ENCODE measurements at regions not wholly inside any gene's neighbourhood (a gene's known extent, or its start where the extent isn't known, plus 50 kb on each side); places are given as distances from the start of the nearest gene placed in this dataset.

- CTCF ChIA-PET, result no interaction called here
Measured at GRCh38 chr9:28317745-28318144, 744.5 kb upstream of the C9orf72 start.

More at GRCh38 chr9:28317745-28318144, 744.5 kb upstream of the C9orf72 start:
- H3K23ac ChIP-seq (ENCODE audit: low read depth, low read length), result no peak overlapping the region
- no peaks in the 10 kb centered on the region for H4K20me1 ChIP-seq (ENCODE audit: insufficient read depth, low read length)
- no peaks in the 10 kb centered on the region for H3K27me3 ChIP-seq (ENCODE audit: control insufficient read depth, insufficient read depth, low read length)
- DNase-seq (no peak), ATAC-seq (ENCODE audit: low read depth) (no peak)
- no peak overlapping the region for H4K8ac ChIP-seq (ENCODE audit: low read depth in 2 of 2, low read length in 2 of 2)
- no peak overlapping the region for H2BK120ac ChIP-seq (ENCODE audit: low read depth, low read length)
- no peak for TF ChIP-seq POLR2A (IDR thresholded peaks at IDR 0.05; ENCODE audit: low read depth, low read length)
- TF ChIP-seq CHD1 (IDR thresholded peaks at IDR 0.05; ENCODE audit: low read depth, low read length), result no peak
- TF ChIP-seq SMC3 (IDR thresholded peaks at IDR 0.05; ENCODE audit: low read depth, low read length), result no peak
- no peak for TF ChIP-seq MAZ (IDR thresholded peaks at IDR 0.05; ENCODE audit: borderline replicate concordance, low read depth, low read length)
- TF ChIP-seq RAD21 (IDR thresholded peaks at IDR 0.05; ENCODE audit: low read length), result no peak
- no peak for TF ChIP-seq FOS (IDR thresholded peaks at IDR 0.05; ENCODE audit: low read depth, low read length)
- TF ChIP-seq USF2 (IDR thresholded peaks at IDR 0.05; ENCODE audit: low read depth, low read length), result no peak
- no peak for TF ChIP-seq CEBPB (IDR thresholded peaks at IDR 0.05; ENCODE audit: low read depth, low read length)
- no peak for TF ChIP-seq MAFK (IDR thresholded peaks at IDR 0.05; ENCODE audit: low read depth, low read length)
- no peak for TF ChIP-seq RFX5 (IDR thresholded peaks at IDR 0.05; ENCODE audit: low read depth, low read length)
- TF ChIP-seq RCOR1 (IDR thresholded peaks at IDR 0.05; ENCODE audit: insufficient replicate concordance, low read length), result no peak
- TF ChIP-seq ELK1 (IDR thresholded peaks at IDR 0.05; ENCODE audit: borderline replicate concordance, low read depth, low read length), result no peak
- no peak overlapping the region for H2BK20ac ChIP-seq (ENCODE audit: low read depth, low read length)
- BruUV-seq (replicated peaks), result no TSS peak
- intact Hi-C loops (cut with micrococcal nuclease), result no loop called here
- H2BK5ac ChIP-seq (ENCODE audit: low read depth, low read length, poor library complexity, severe bottlenecking), result no peak overlapping the region
- no peak overlapping the region for H3K9ac ChIP-seq (ENCODE audit: low read depth, low read length)
- no peak overlapping the region for H3K4me2 ChIP-seq (ENCODE audit: low read depth, low read length)
- H3K36me3 ChIP-seq (ENCODE audit: control insufficient read depth, insufficient read depth, low read length), result no peaks in the 10 kb centered on the region
- H3K56ac ChIP-seq (ENCODE audit: extremely low read depth, insufficient read depth, low read length), result no peak overlapping the region
- POLR2A ChIA-PET (ENCODE audit: unreplicated experiment), result no interaction called here
- H2AFZ ChIP-seq (replicated peaks; ENCODE audit: low read length, poor library complexity), result no peak overlapping the region
- no peaks in the 10 kb centered on the region for H3K9me3 ChIP-seq (ENCODE audit: control insufficient read depth, insufficient read depth, low read length)
- no peak overlapping the region for H4K5ac ChIP-seq (ENCODE audit: low read depth, low read length)
- no peak overlapping the region for H4K91ac ChIP-seq (ENCODE audit: insufficient read depth, low read depth, low read length)
- H3K79me1 ChIP-seq (ENCODE audit: low read depth in 1 of 2, low read length in 2 of 2), result no peaks in the 10 kb centered on the region
- no peak overlapping the region for H3K18ac ChIP-seq (ENCODE audit: low read depth, low read length)
- H3K4me1 ChIP-seq (ENCODE audit: control insufficient read depth, insufficient read depth, low read length), result no peaks in the 10 kb centered on the region
- no CpG with 5 or more reads among the region's 1 CpG for WGBS, 2 experiments (ENCODE audit: extremely low coverage in 2 of 2, insufficient read length in 1 of 2)
- no peak overlapping the region for H3K14ac ChIP-seq (replicated peaks; ENCODE audit: low read depth, low read length)
- H3K9me1 ChIP-seq (ENCODE audit: insufficient read depth, low read length), result no peaks in the 10 kb centered on the region
- H2AK5ac ChIP-seq (ENCODE audit: low read depth, low read length), result no peak overlapping the region
- no peak overlapping the region for H3K4me3 ChIP-seq (ENCODE audit: insufficient read depth, low read depth, low read length)
- in situ Hi-C loops (cut with MboI; ENCODE audit: low sequenced_read_pairs), result no loop called here
- H3K4ac ChIP-seq (ENCODE audit: low read depth, low read length), result no peak overlapping the region
- dilution Hi-C loops (cut with HindIII; ENCODE audit: low sequenced_read_pairs, unreplicated experiment), result no loop called here
- no peak overlapping the region for H2AK9ac ChIP-seq (replicated peaks; ENCODE audit: low read depth, low read length, poor library complexity)
- H3K27ac ChIP-seq (ENCODE audit: insufficient read depth, low read length), result no peak overlapping the region
- H2BK15ac ChIP-seq (ENCODE audit: low read depth, low read length), result no peak overlapping the region
